H9 (cell line): ENCODE measurements at regions not wholly inside any gene's neighbourhood (a gene's known extent, or its start where the extent isn't known, plus 50 kb on each side); places are given as distances from the start of the nearest gene placed in this dataset.

ENCODE experiments used
- DNase-seq: peaks from one replicate; pipeline ENCODE4 v3.0.0-alpha.2; 2017
- H2AFZ ChIP-seq: one replicate; pipeline ENCODE4 v1.6.1; 2013; ENCODE audit warnings: mild to moderate bottlenecking, low read length, control low read depth, moderate library complexity
- H2AK5ac ChIP-seq: 2 replicates; pipeline ENCODE4 v1.6.1; 2013; ENCODE audit warnings: low read length, control low read depth, mixed read lengths; ENCODE audit not compliant: insufficient read length
- H2BK120ac ChIP-seq: one replicate; pipeline ENCODE4 v1.6.1; 2013; ENCODE audit warnings: low read depth, mild to moderate bottlenecking, low read length, control low read depth, inconsistent platforms; ENCODE audit not compliant: poor library complexity, severe bottlenecking
- H2BK12ac ChIP-seq: 2 replicates; pipeline ENCODE4 v1.6.1; 2013; ENCODE audit warnings: low read length, control low read depth, mixed read lengths, low read depth; ENCODE audit not compliant: insufficient read length
- H2BK15ac ChIP-seq: 2 replicates; pipeline ENCODE4 v1.6.1; 2013; ENCODE audit warnings: low read depth, low read length, control low read depth
- H2BK20ac ChIP-seq: one replicate; pipeline ENCODE4 v1.6.1; 2013; ENCODE audit warnings: low read depth, mild to moderate bottlenecking, low read length, control low read depth, inconsistent platforms; ENCODE audit not compliant: poor library complexity, severe bottlenecking
- H2BK5ac ChIP-seq: 2 replicates; pipeline ENCODE4 v1.6.1; 2013; ENCODE audit warnings: low read length, control low read depth, mixed read lengths; ENCODE audit not compliant: insufficient read length
- H3K14ac ChIP-seq: 2 replicates; pipeline ENCODE4 v1.6.1; 2013; ENCODE audit warnings: low read length, control low read depth; ENCODE audit not compliant: insufficient read depth
- H3K18ac ChIP-seq: 2 replicates; pipeline ENCODE4 v1.6.1; 2013; ENCODE audit warnings: low read depth, mild to moderate bottlenecking, mixed read lengths, low read length, control low read depth; ENCODE audit not compliant: insufficient read length
- H3K23ac ChIP-seq: 2 replicates; pipeline ENCODE4 v1.6.1; 2013; ENCODE audit warnings: low read length, control low read depth, mixed read lengths, low read depth; ENCODE audit not compliant: insufficient read length
- H3K23me2 ChIP-seq: 2 replicates; pipeline ENCODE4 v1.6.1; 2013; ENCODE audit warnings: low read depth, mild to moderate bottlenecking, mixed read lengths, low read length, control low read depth; ENCODE audit not compliant: insufficient read length, poor library complexity, severe bottlenecking
- H3K27ac ChIP-seq: 2 replicates; pipeline ENCODE4 v1.5.1; 2013; ENCODE audit warnings: low read length, control low read depth, mixed read lengths, low read depth; ENCODE audit not compliant: insufficient read length
- H3K27me3 ChIP-seq: 2 replicates; pipeline ENCODE4 v1.6.1; 2013; ENCODE audit warnings: low read length, control low read depth, inconsistent platforms; ENCODE audit not compliant: insufficient read depth
- H3K4ac ChIP-seq: 2 replicates; pipeline ENCODE4 v1.6.1; 2013; ENCODE audit warnings: low read depth, mild to moderate bottlenecking, control low read depth, inconsistent platforms, low read length, moderate library complexity
- H3K4me1 ChIP-seq: 2 replicates; pipeline ENCODE4 v1.6.1; 2013; ENCODE audit warnings: low read length, control low read depth, inconsistent platforms; ENCODE audit not compliant: insufficient read depth
- H3K4me2 ChIP-seq: 2 replicates; pipeline ENCODE4 v1.6.1; 2013; ENCODE audit warnings: low read length, control low read depth, mixed read lengths; ENCODE audit not compliant: insufficient read length, insufficient read depth
- H3K56ac ChIP-seq: 2 replicates; pipeline ENCODE4 v1.6.1; 2013; ENCODE audit warnings: low read depth, mild to moderate bottlenecking, mixed read lengths, low read length, control low read depth; ENCODE audit not compliant: insufficient read length
- H3K79me1 ChIP-seq: 2 replicates; pipeline ENCODE4 v1.6.1; 2013; ENCODE audit warnings: low read depth, mild to moderate bottlenecking, moderate library complexity, low read length, control low read depth, inconsistent platforms; ENCODE audit not compliant: insufficient read depth, poor library complexity, severe bottlenecking
- H3K79me2 ChIP-seq: 2 replicates; pipeline ENCODE4 v1.6.1; 2013; ENCODE audit warnings: low read length, control low read depth, inconsistent platforms; ENCODE audit not compliant: insufficient read depth
- H3K9ac ChIP-seq: 2 replicates; pipeline ENCODE4 v1.6.1; 2013; ENCODE audit warnings: low read length, control low read depth, mixed read lengths; ENCODE audit not compliant: insufficient read length; ENCODE audit errors: extremely low read depth
- H3K9me3 ChIP-seq: one replicate; pipeline ENCODE4 v1.6.1; 2013; ENCODE audit warnings: low read depth, low read length, inconsistent platforms; ENCODE audit not compliant: control insufficient read depth
- H3T11ph ChIP-seq: one replicate; pipeline ENCODE4 v1.6.1; 2013; ENCODE audit warnings: mild to moderate bottlenecking, low read length, control low read depth, inconsistent platforms
- H4K20me1 ChIP-seq: one replicate; pipeline ENCODE4 v1.6.1; 2013; ENCODE audit not compliant: control insufficient read depth, insufficient read length, insufficient read depth
- H4K5ac ChIP-seq: 2 replicates; pipeline ENCODE4 v1.6.1; 2013; ENCODE audit warnings: low read depth, mild to moderate bottlenecking, mixed read lengths, low read length, control low read depth; ENCODE audit not compliant: insufficient read length
- H4K8ac ChIP-seq: replicated peaks from 2 replicates; pipeline ENCODE4 v1.6.1; 2013; ENCODE audit warnings: low read length, control low read depth, mixed read lengths, low read depth; ENCODE audit not compliant: insufficient read length
- H4K91ac ChIP-seq: 2 replicates; pipeline ENCODE4 v1.6.1; 2013; ENCODE audit warnings: low read depth, mild to moderate bottlenecking, moderate library complexity, mixed read lengths, low read length, control low read depth; ENCODE audit not compliant: insufficient read length
- H3K27ac Mint-ChIP-seq, 3 experiments: 2 replicates in 2 of 3; 3 replicates in 1 of 3; pipeline ENCODE4 v1.8.0; 2020 to 2021; ENCODE audit warnings: mixed read lengths in 3 of 3, mild to moderate bottlenecking in 1 of 3, moderate library complexity in 1 of 3
- H3K27me3 Mint-ChIP-seq: 2 replicates; pipeline ENCODE4 v1.8.0; 2021; ENCODE audit warnings: low read depth, mild to moderate bottlenecking, moderate library complexity, mixed read lengths
- H3K36me3 Mint-ChIP-seq, 3 experiments: 2 replicates in 2 of 3; 3 replicates in 1 of 3; pipeline ENCODE4 v1.8.0; 2020 to 2021; ENCODE audit warnings: low read depth in 3 of 3, mixed read lengths in 3 of 3; ENCODE audit not compliant: insufficient read depth in 1 of 3
- H3K4me1 Mint-ChIP-seq, 2 experiments: 2 replicates each; pipeline ENCODE4 v1.8.0; 2020; ENCODE audit warnings: mixed read lengths in 2 of 2
- H3K4me3 Mint-ChIP-seq, 2 experiments: 2 replicates in 1 of 2; 3 replicates in 1 of 2; pipeline ENCODE4 v1.8.0; 2020 to 2021; ENCODE audit warnings: mild to moderate bottlenecking in 2 of 2, mixed read lengths in 2 of 2, moderate library complexity in 1 of 2
- H3K9me3 Mint-ChIP-seq, 2 experiments: 2 replicates in 1 of 2; 3 replicates in 1 of 2; pipeline ENCODE4 v1.8.0; 2020; ENCODE audit warnings: mild to moderate bottlenecking in 2 of 2, mixed read lengths in 2 of 2, moderate library complexity in 1 of 2
- CTCF ChIP-seq: fragments of 200-600 bp; sonication (generic); conservative IDR thresholded peaks from 3 replicates; pipeline ENCODE4 v1.8.0; 2021; ENCODE audit warnings: antibody characterized with exemption, mild to moderate bottlenecking
- WGBS: extraction: QIAGEN DNeasy Blood & Tissue Kit; methylation state at CpG from one replicate; pipeline ENCODE4 v1.1.7; 2013; ENCODE audit warnings: missing lambda C conversion rate, low lambda C conversion rate, mixed read lengths; ENCODE audit not compliant: insufficient read length; ENCODE audit errors: extremely low coverage; 5-methylcytosine and 5-hydroxymethylcytosine counted together

- H3K4me1 Mint-ChIP-seq: 0 out of 4 replicates have a peak, but pooled peaks cover 0 to 2% of the 10 kb centered on the region in 2 experiments
- no peak overlapping the region for H4K8ac ChIP-seq
- no peak overlapping the region for H2BK15ac ChIP-seq
- no peak for DNase-seq
- H3K23ac ChIP-seq: no peak overlapping the region
- H3K27ac ChIP-seq: no peak overlapping the region
- no peak overlapping the region for H4K5ac ChIP-seq
- H3K56ac ChIP-seq: no peak overlapping the region
- no peaks in the 10 kb centered on the region for H3K27me3 Mint-ChIP-seq
- H2BK20ac ChIP-seq: no peak overlapping the region
- no peaks in the 10 kb centered on the region for H4K20me1 ChIP-seq
- TF ChIP-seq CTCF: no peak
- no peak overlapping the region for H3T11ph ChIP-seq
- H3K27ac Mint-ChIP-seq: no peak overlapping the region
- H2BK120ac ChIP-seq: no peak overlapping the region
- no peaks in the 10 kb centered on the region for H3K36me3 Mint-ChIP-seq
- no peaks in the 10 kb centered on the region for H3K79me2 ChIP-seq
- H2AK5ac ChIP-seq: no peak overlapping the region
- no peak overlapping the region for H2AFZ ChIP-seq
- H3K18ac ChIP-seq: no peak overlapping the region
- H2BK5ac ChIP-seq: no peak overlapping the region
- H3K9me3 ChIP-seq: no peaks in the 10 kb centered on the region
- no peak overlapping the region for H4K91ac ChIP-seq
- no peak overlapping the region for H3K4me3 Mint-ChIP-seq
- no peaks in the 10 kb centered on the region for H3K79me1 ChIP-seq
- no peak overlapping the region for H2BK12ac ChIP-seq
- WGBS: no CpG with 5 or more reads among the region's 3 CpGs
- H3K9ac ChIP-seq: no peak overlapping the region
- no peaks in the 10 kb centered on the region for H3K27me3 ChIP-seq
- H3K23me2 ChIP-seq: no peaks in the 10 kb centered on the region
- no peak overlapping the region for H3K4me2 ChIP-seq
- no peaks in the 10 kb centered on the region for H3K4me1 ChIP-seq
- H3K9me3 Mint-ChIP-seq: no peaks in the 10 kb centered on the region; a peak in 1 of 5 replicates
- H3K4ac ChIP-seq: no peak overlapping the region
- H3K14ac ChIP-seq: no peak overlapping the region
These were observed 119.5 kb downstream of the NUP35 start for GRCh38 chr2:183243758-183244157.
